Liver (tissue), 3 donors: ENCODE measurements at regions not wholly inside any gene's neighbourhood (a gene's known extent, or its start where the extent isn't known, plus 50 kb on each side); places are given as distances from the start of the nearest gene placed in this dataset.

ENCODE experiments used
- EGR1 ChIP-seq, 2 donors: IDR thresholded peaks; 2 replicates each; pipeline ENCODE4 v1.6.1; 2016 to 2018; ENCODE audit warnings: antibody characterized with exemption in 2 of 2, low read depth in 2 of 2
- GABPA ChIP-seq, 2 donors: IDR thresholded peaks in 1 of 2; conservative IDR thresholded peaks in 1 of 2; 2 replicates each; pipeline ENCODE4 v1.6.1; 2016; ENCODE audit warnings: antibody characterized with exemption in 2 of 2, mild to moderate bottlenecking in 1 of 2, moderate library complexity in 1 of 2
- JUND ChIP-seq, 2 donors: IDR thresholded peaks; 2 replicates each; pipeline ENCODE4 v1.6.1; 2016; ENCODE audit warnings: antibody characterized with exemption in 2 of 2
- RAD21 ChIP-seq, 2 donors: IDR thresholded peaks; 2 replicates each; pipeline ENCODE4 v1.6.1; 2016; ENCODE audit warnings: antibody characterized with exemption in 2 of 2, mild to moderate bottlenecking in 2 of 2
- TF ChIP-seq, protein P1 (sequence below): fragments of 150-350 bp; IDR thresholded peaks from 2 replicates; pipeline ENCODE4 v1.5.1; 2017; ENCODE audit warnings: improper control_type of control experiment, low read depth, low read length; ENCODE audit not compliant: missing input control
- TF ChIP-seq, protein P2 (sequence below): IDR thresholded peaks from 2 replicates; pipeline ENCODE4 v1.6.1; 2016; ENCODE audit warnings: antibody characterized with exemption
- TF ChIP-seq, protein P3 (sequence below): IDR thresholded peaks from 2 replicates; pipeline ENCODE4 v1.6.1; 2016; ENCODE audit warnings: antibody characterized with exemption
- donor health status: healthy.
- donor health status: healthy.

DNA sequence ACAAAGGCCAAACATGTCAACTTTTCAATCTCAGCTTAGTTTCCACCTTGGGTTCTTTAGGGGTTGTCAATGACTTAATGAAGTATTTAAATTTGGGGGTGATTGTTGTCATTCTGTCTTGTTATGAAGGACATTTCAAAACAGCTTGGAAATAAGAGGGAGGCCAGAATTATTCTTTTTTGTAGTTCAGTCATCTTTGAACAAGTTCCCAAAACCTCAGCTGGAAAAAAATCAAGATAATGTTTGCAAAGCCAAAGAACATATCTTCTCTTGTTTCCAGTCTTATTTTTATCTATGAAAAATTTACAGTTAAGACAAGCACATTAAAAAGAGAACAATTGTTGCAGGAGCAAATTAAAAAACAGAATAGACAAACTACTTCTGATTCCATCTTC, 612.8 kb downstream of the INSC start:
- TF ChIP-seq, protein P1, sequence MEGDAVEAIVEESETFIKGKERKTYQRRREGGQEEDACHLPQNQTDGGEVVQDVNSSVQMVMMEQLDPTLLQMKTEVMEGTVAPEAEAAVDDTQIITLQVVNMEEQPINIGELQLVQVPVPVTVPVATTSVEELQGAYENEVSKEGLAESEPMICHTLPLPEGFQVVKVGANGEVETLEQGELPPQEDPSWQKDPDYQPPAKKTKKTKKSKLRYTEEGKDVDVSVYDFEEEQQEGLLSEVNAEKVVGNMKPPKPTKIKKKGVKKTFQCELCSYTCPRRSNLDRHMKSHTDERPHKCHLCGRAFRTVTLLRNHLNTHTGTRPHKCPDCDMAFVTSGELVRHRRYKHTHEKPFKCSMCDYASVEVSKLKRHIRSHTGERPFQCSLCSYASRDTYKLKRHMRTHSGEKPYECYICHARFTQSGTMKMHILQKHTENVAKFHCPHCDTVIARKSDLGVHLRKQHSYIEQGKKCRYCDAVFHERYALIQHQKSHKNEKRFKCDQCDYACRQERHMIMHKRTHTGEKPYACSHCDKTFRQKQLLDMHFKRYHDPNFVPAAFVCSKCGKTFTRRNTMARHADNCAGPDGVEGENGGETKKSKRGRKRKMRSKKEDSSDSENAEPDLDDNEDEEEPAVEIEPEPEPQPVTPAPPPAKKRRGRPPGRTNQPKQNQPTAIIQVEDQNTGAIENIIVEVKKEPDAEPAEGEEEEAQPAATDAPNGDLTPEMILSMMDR = no peak
- TF ChIP-seq, protein P2, sequence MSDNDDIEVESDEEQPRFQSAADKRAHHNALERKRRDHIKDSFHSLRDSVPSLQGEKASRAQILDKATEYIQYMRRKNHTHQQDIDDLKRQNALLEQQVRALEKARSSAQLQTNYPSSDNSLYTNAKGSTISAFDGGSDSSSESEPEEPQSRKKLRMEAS = no peak
- TF ChIP-seq, protein P3, sequence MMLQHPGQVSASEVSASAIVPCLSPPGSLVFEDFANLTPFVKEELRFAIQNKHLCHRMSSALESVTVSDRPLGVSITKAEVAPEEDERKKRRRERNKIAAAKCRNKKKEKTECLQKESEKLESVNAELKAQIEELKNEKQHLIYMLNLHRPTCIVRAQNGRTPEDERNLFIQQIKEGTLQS = no peak
- TF ChIP-seq JUND (IDR thresholded peaks at IDR 0.05) = no peak
- TF ChIP-seq EGR1 (IDR thresholded peaks at IDR 0.05; ENCODE audit: low read depth in 2 of 2) = no peak
- TF ChIP-seq GABPA (IDR thresholded peaks at IDR 0.05 in 1 of 2, conservative IDR thresholded peaks at IDR 0.05 in 1 of 2) = no peak
- TF ChIP-seq RAD21 (IDR thresholded peaks at IDR 0.05) = no peak
